Keratinocyte (primary cell): ENCODE measurements at regions not wholly inside any gene's neighbourhood (a gene's known extent, or its start where the extent isn't known, plus 50 kb on each side); places are given as distances from the start of the nearest gene placed in this dataset.

Source experiments
- DNase-seq: peaks from one replicate; pipeline ENCODE4 v3.0.0-alpha.2; 2011; ENCODE audit warnings: low read depth, missing footprints, low spot score
- FAIRE-seq: peaks from 2 replicates; lab custom pipeline; 2011; peaks lifted over from hg19 to GRCh38; lab: Jason Lieb, UNC
- H2AFZ ChIP-seq: 2 replicates; pipeline ENCODE4 v1.6.0; 2012; ENCODE audit warnings: low read length, control low read depth, inconsistent platforms; ENCODE audit not compliant: control insufficient read depth
- H3K27ac ChIP-seq: 2 replicates; pipeline ENCODE4 v1.5.1; 2011; ENCODE audit warnings: low read length; ENCODE audit not compliant: control insufficient read depth, insufficient read depth
- H3K27me3 ChIP-seq: 3 replicates; pipeline ENCODE4 v1.6.0; 2011; ENCODE audit warnings: low read length; ENCODE audit not compliant: control insufficient read depth, insufficient read depth; ENCODE audit errors: extremely low read depth
- H3K36me3 ChIP-seq, 2 experiments: 2 replicates in 1 of 2; 3 replicates in 1 of 2; pipeline ENCODE4 v1.5.1; 2011; ENCODE audit warnings: low read length in 2 of 2, mild to moderate bottlenecking in 1 of 2; ENCODE audit not compliant: control insufficient read depth in 2 of 2, insufficient read depth in 2 of 2; ENCODE audit errors: extremely low read depth in 1 of 2
- H3K4me1 ChIP-seq: 3 replicates; pipeline ENCODE4 v1.5.1; 2011; ENCODE audit warnings: low read length; ENCODE audit not compliant: control insufficient read depth, insufficient read depth; ENCODE audit errors: extremely low read depth
- H3K4me2 ChIP-seq: 3 replicates; pipeline ENCODE4 v1.6.0; 2011; ENCODE audit warnings: low read depth, low read length; ENCODE audit not compliant: control insufficient read depth, insufficient read depth; ENCODE audit errors: extremely low read depth
- H3K4me3 ChIP-seq, 3 experiments: fragments of 200-600 bp in 1 of 3; sonication (generic) in 1 of 3; 2 replicates in 2 of 3; 3 replicates in 1 of 3; pipeline ENCODE4 v1.5.1; 2011 to 2016; ENCODE audit warnings: low read length in 3 of 3, mild to moderate bottlenecking in 3 of 3, control low read depth in 2 of 3, inconsistent platforms in 1 of 3, low read depth in 1 of 3, mixed read lengths in 1 of 3, mixed run types in 1 of 3, moderate library complexity in 1 of 3; ENCODE audit not compliant: control insufficient read depth in 2 of 3, insufficient read depth in 2 of 3; ENCODE audit errors: extremely low read depth in 1 of 3
- H3K79me2 ChIP-seq: 2 replicates; pipeline ENCODE4 v1.6.0; 2012; ENCODE audit warnings: low read length; ENCODE audit not compliant: control insufficient read depth, insufficient read depth
- H3K9ac ChIP-seq: 3 replicates; pipeline ENCODE4 v1.6.0; 2011; ENCODE audit warnings: low read length; ENCODE audit not compliant: control insufficient read depth, insufficient read depth; ENCODE audit errors: extremely low read depth
- H3K9me1 ChIP-seq: 3 replicates; pipeline ENCODE4 v1.6.0; 2011; ENCODE audit warnings: low read length; ENCODE audit not compliant: control insufficient read depth, insufficient read depth; ENCODE audit errors: extremely low read depth
- H3K9me3 ChIP-seq: 2 replicates; pipeline ENCODE4 v1.5.1; 2012; ENCODE audit warnings: low read depth, low read length; ENCODE audit not compliant: control insufficient read depth
- H4K20me1 ChIP-seq: 3 replicates; pipeline ENCODE4 v1.6.0; 2011; ENCODE audit warnings: low read length; ENCODE audit not compliant: control insufficient read depth, insufficient read depth; ENCODE audit errors: extremely low read depth
- CTCF ChIP-seq, 3 experiments: IDR thresholded peaks in 1 of 3; conservative IDR thresholded peaks in 1 of 3; optimal IDR thresholded peaks in 1 of 3; 2 replicates in 2 of 3; 3 replicates in 1 of 3; pipeline versions ENCODE3 to v1.5.1; 2011; ENCODE audit warnings: low read length in 3 of 3, mild to moderate bottlenecking in 3 of 3, moderate library complexity in 2 of 3, control low read depth in 1 of 3, inconsistent platforms in 1 of 3; ENCODE audit not compliant: insufficient read depth in 2 of 3; ENCODE audit errors: extremely low read depth in 1 of 3
- EZH2 ChIP-seq: IDR thresholded peaks from one replicate; pipeline ENCODE4 v1.6.1; 2012; ENCODE audit warnings: inconsistent platforms, mild to moderate bottlenecking, low read length, moderate library complexity
- dilution Hi-C: fragments of 300-500 bp; cut with MboI; formaldehyde crosslinking; loops from one replicate; pipeline ENCODE4 v1.7.0; 2020; ENCODE audit warnings: low sequenced_read_pairs; ENCODE audit not compliant: extremely low pct_ligation_motif_present

DNA sequence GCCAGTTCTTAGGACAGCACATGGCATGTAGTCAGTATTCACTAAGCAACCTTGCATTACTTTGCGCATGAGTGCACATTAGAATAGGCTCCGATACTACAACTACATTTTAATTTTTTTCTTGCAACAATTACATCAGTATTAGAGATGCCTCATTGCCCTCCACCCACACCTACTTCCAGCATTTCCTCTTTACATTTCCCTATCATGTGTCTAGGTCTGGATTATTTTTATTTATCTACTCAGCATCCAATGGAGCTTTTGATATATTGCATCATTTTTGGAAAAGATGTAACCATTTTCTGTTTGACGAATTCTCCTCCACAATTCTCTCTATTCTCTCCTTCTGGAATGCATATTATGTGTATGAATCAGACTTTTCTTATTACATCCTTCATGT, 258.2 kb upstream of the GLI3 start:
- no peaks in the 10 kb centered on the region for H3K9me1 ChIP-seq
- peak overlapping the region; percentile 87 for H3K4me2 ChIP-seq
- TF ChIP-seq CTCF (optimal IDR thresholded peaks at IDR 0.05 in 1 of 3, IDR thresholded peaks at IDR 0.05 in 1 of 3, conservative IDR thresholded peaks at IDR 0.05 in 1 of 3; ENCODE audit: extremely low read depth in 1 of 3, insufficient read depth in 2 of 3, low read length in 3 of 3) (no peak), EZH2 (no peak)
- no peaks in the 10 kb centered on the region for H3K79me2 ChIP-seq
- DNase-seq, result no peak
- H3K36me3 ChIP-seq, result no peaks in the 10 kb centered on the region
- H4K20me1 ChIP-seq, result no peaks in the 10 kb centered on the region
- H3K4me3 ChIP-seq, result peak overlapping the region in 2 of 3 experiments; percentile 47 to 51
- peaks cover 22% of the 10 kb centered on the region for H3K4me1 ChIP-seq
- peak; percentile 20 for FAIRE-seq
- peak overlapping the region; percentile 49 for H3K9ac ChIP-seq
- peak overlapping the region; percentile 82 for H3K27ac ChIP-seq
- no peaks in the 10 kb centered on the region for H3K27me3 ChIP-seq
- no peaks in the 10 kb centered on the region for H3K9me3 ChIP-seq
- peak overlapping the region; percentile 79 for H2AFZ ChIP-seq
- dilution Hi-C loops, result no loop called here

- Histone ChIP-seq H3K27ac (peak overlapping the region; percentile 82), H3K9me1 (no peaks in the 10 kb centered on the region), H3K9ac (peak overlapping the region; percentile 49), H3K27me3 (no peaks in the 10 kb centered on the region), H3K79me2 (no peaks in the 10 kb centered on the region), H3K9me3 (no peaks in the 10 kb centered on the region), H4K20me1 (no peaks in the 10 kb centered on the region), H3K36me3 (no peaks in the 10 kb centered on the region), H3K4me3 (peak overlapping the region in 2 of 3 experiments; percentile 47 to 51), H3K4me2 (peak overlapping the region; percentile 87), H3K4me1 (peaks cover 22% of the 10 kb centered on the region), H2AFZ (peak overlapping the region; percentile 79)
- TF ChIP-seq EZH2 (no peak), CTCF (optimal IDR thresholded peaks at IDR 0.05 in 1 of 3, IDR thresholded peaks at IDR 0.05 in 1 of 3, conservative IDR thresholded peaks at IDR 0.05 in 1 of 3; ENCODE audit: extremely low read depth in 1 of 3, insufficient read depth in 2 of 3, low read length in 3 of 3) (no peak)
- DNase-seq (peak; percentile 77), FAIRE-seq (peak; percentile 88)
- dilution Hi-C loops, result no loop called here
Observed at GRCh38 chr7:42494736-42495135, 257.7 kb upstream of the GLI3 start.
